HG02678 (cell line): ENCODE measurements at regions not wholly inside any gene's neighbourhood (a gene's known extent, or its start where the extent isn't known, plus 50 kb on each side); places are given as distances from the start of the nearest gene placed in this dataset.
A peak's percentile ranks its signal among the peaks of the same experiment; 100 is the strongest.

Experiments
- ATAC-seq: cut with Tn5 transposase; IDR thresholded peaks from one replicate; pipeline ENCODE4 v1.9.1; 2021; ENCODE audit warnings: mild to moderate bottlenecking, moderate library complexity; ENCODE audit not compliant: unreplicated experiment

- no peak for ATAC-seq
Observed at GRCh38 chr9:20291201-20291600, 331.1 kb downstream of the MLLT3 start.

GRCh38 chr9:20290257-20290656, 332.0 kb downstream of the MLLT3 start:
- no peak for ATAC-seq

GRCh38 chr9:20289423-20290010, 332.8 kb downstream of the MLLT3 start:
- ATAC-seq, result peak; percentile 33

GRCh38 chr9:20286969-20287368, 335.3 kb downstream of the MLLT3 start:
- no peak for ATAC-seq

GRCh38 chr9:20286154-20286700, 336.1 kb downstream of the MLLT3 start:
- no peak for ATAC-seq

- ATAC-seq, result no peak
Observed at GRCh38 chr9:20284601-20285289, 337.6 kb downstream of the MLLT3 start.

GRCh38 chr9:20280330-20280729, 342.0 kb downstream of the MLLT3 start:
- ATAC-seq, result no peak

GRCh38 chr9:20276762-20277161, 345.5 kb downstream of the MLLT3 start:
- ATAC-seq, result no peak

GRCh38 chr9:20271723-20272122, 350.6 kb downstream of the MLLT3 start:
- no peak for ATAC-seq

- peak; percentile 47 for ATAC-seq
Observed at GRCh38 chr9:20271096-20271495, 351.2 kb downstream of the MLLT3 start.

GRCh38 chr9:20270161-20270560, 352.1 kb downstream of the MLLT3 start:
- ATAC-seq, result no peak

GRCh38 chr9:20269620-20270019, 352.7 kb downstream of the MLLT3 start:
- no peak for ATAC-seq

- no peak for ATAC-seq
Observed at GRCh38 chr9:20264896-20265295, 357.4 kb downstream of the MLLT3 start.

GRCh38 chr9:20262611-20263010, 359.7 kb downstream of the MLLT3 start:
- no peak for ATAC-seq

GRCh38 chr9:20256284-20256948, 365.9 kb downstream of the MLLT3 start:
- no peak for ATAC-seq

GRCh38 chr9:20255052-20255451, 367.2 kb downstream of the MLLT3 start:
- no peak for ATAC-seq

- ATAC-seq, result no peak
Observed at GRCh38 chr9:20253635-20254034, 368.7 kb downstream of the MLLT3 start.

- no peak for ATAC-seq
Observed at GRCh38 chr9:20252778-20253177, 369.5 kb downstream of the MLLT3 start.

GRCh38 chr9:20250791-20251190, 371.5 kb downstream of the MLLT3 start:
- ATAC-seq, result no peak

GRCh38 chr9:20244271-20244670, 378.0 kb downstream of the MLLT3 start:
- ATAC-seq, result no peak

- ATAC-seq, result no peak
Observed at GRCh38 chr9:20243841-20244240, 378.5 kb downstream of the MLLT3 start.
